LNCaP clone FGC (cell line): ENCODE measurements at regions not wholly inside any gene's neighbourhood (a gene's known extent, or its start where the extent isn't known, plus 50 kb on each side); places are given as distances from the start of the nearest gene placed in this dataset.

Source experiments
- DNase-seq: peaks from one replicate; pipeline ENCODE4 v3.0.0-alpha.2; 2011; ENCODE audit warnings: low read depth
- H3K4me3 ChIP-seq: 2 replicates; pipeline ENCODE4 v1.5.1; 2011; ENCODE audit warnings: mild to moderate bottlenecking, low read depth, low read length, control low read depth
- CTCF ChIP-seq: IDR thresholded peaks from 2 replicates; pipeline ENCODE4 v1.5.1; 2012; ENCODE audit warnings: mild to moderate bottlenecking; ENCODE audit not compliant: control insufficient read depth, insufficient read depth; ENCODE audit errors: extremely low read depth

- no peak overlapping the region for H3K4me3 ChIP-seq
- DNase-seq, result no peak
- TF ChIP-seq CTCF, result no peak
Measured at GRCh38 chr18:28824183-28824574, 647.2 kb upstream of the CDH2 start.

GRCh38 chr18:28823506-28824182 lies 646.7 kb upstream of the CDH2 start:
- no peak overlapping the region for H3K4me3 ChIP-seq
- no peak for DNase-seq
- TF ChIP-seq CTCF, result no peak

GRCh38 chr18:28820353-28820752 lies 643.4 kb upstream of the CDH2 start:
- no peak for TF ChIP-seq CTCF
- H3K4me3 ChIP-seq, result no peak overlapping the region
- no peak for DNase-seq

GRCh38 chr18:28816155-28816554 lies 639.2 kb upstream of the CDH2 start:
- no peak for TF ChIP-seq CTCF
- no peak for DNase-seq
- H3K4me3 ChIP-seq, result no peak overlapping the region

- no peak for DNase-seq
- H3K4me3 ChIP-seq, result no peak overlapping the region
- no peak for TF ChIP-seq CTCF
Measured at GRCh38 chr18:28814365-28814764, 637.4 kb upstream of the CDH2 start.

GRCh38 chr18:28808373-28808772 lies 631.4 kb upstream of the CDH2 start:
- no peak for TF ChIP-seq CTCF
- DNase-seq, result no peak
- no peak overlapping the region for H3K4me3 ChIP-seq

- DNase-seq, result no peak
Measured at GRCh38 chr18:28805491-28805890, 628.6 kb upstream of the CDH2 start.

More at GRCh38 chr18:28805491-28805890, 628.6 kb upstream of the CDH2 start:
- no peak overlapping the region for H3K4me3 ChIP-seq
- TF ChIP-seq CTCF, result no peak
